Suppressor macrophage (primary cell): ENCODE measurements at regions not wholly inside any gene's neighbourhood (a gene's known extent, or its start where the extent isn't known, plus 50 kb on each side); places are given as distances from the start of the nearest gene placed in this dataset.
"Not testable (repeated sequence)": the region's sequence is repeated elsewhere in the genome, so short reads cannot be mapped to it uniquely, and the experiment has no call there.

ENCODE experiments used
- DNase-seq, 4 experiments: peaks; one replicate each; pipeline ENCODE4 v3.0.0-alpha.2; 2020 to 2022

DNA sequence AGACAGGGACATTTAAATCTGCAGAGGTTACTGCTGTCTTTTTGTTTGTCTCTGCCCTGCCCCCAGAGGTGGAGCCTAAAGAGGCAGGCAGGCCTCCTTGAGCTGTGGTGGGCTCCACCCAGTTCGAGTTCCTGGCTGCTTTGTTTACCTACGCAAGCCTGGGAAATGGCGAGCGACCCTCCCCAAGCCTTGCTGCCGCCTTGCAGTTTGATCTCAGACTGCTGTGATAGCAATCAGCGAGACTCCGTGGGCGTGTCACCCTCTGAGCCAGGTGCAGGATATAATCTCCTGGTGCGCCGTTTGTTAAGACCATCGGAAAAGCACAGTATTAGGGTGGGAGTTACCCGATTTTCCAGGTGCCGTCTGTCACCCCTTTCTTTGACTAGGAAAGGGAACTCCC is 93.3 kb downstream of the ANKRD30BL start:
- not testable (repeated sequence) for DNase-seq

DNA sequence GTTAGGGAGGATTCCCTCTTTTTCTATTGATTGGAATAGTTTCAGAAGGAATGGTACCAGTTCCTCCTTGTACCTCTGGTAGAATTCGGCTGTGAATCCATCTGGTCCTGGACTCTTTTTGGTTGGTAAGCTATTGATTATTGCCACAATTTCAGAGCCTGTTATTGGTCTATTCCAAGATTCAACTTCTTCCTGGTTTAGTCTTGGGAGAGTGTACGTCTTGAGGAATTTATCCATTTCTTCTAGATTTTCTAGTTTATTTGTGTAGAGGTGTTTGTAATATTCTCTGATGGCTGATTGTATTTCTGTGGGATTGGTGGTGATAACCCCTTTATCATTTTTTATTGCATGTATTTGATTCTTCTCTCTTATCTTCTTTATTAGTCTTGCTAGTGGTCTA is 96.4 kb downstream of the ANKRD30BL start:
- DNase-seq = peak in 2 of 4 experiments; percentile 0

DNA sequence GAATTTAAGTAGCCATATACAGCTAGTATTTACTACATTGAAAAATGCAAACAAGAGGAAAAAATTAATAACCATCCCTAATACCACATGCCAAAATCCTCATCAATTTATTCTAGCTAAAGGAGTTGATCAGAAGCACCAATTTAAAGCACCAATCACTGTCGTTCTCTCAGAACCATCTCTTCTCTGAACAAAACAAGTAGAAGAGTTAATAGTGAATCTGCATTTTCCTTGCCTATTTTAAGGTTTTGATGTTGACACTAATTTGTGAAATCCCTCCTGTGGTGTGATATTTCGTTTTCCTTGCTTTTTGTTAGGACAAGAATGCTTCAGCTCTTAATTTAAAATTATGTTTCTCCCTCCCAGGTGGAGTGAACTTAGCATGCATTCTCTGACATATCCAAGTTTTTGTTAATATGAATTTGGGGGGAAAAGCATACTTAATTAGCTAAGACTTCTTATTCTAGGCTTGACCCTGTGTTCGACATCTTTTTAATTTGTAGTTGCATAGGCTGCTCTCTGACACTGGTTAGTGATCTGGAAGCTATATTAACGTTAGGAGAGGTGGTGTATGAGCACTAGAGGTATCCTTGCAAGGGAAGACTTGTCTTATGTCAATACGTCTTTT is 122.0 kb downstream of the ANKRD30BL start:
- DNase-seq = not testable (repeated sequence)

DNA sequence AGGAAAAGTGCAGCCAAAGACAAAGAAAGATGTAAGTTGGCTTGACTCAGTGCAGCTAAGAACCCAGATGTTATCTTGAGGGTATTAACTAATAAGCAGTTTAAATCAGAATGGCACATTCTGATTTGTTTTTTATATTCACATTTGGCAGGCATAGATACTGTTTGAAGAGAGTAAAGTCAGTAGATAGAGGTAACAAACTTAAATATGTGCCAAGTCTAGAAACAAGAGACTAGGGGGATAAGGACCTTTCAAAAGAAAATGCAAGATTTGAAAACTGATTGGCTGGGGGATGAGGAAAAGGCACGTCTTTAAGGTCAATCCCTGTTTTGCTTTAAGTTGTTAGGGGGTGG is 122.9 kb downstream of the ANKRD30BL start:
- not testable (repeated sequence) for DNase-seq

DNA sequence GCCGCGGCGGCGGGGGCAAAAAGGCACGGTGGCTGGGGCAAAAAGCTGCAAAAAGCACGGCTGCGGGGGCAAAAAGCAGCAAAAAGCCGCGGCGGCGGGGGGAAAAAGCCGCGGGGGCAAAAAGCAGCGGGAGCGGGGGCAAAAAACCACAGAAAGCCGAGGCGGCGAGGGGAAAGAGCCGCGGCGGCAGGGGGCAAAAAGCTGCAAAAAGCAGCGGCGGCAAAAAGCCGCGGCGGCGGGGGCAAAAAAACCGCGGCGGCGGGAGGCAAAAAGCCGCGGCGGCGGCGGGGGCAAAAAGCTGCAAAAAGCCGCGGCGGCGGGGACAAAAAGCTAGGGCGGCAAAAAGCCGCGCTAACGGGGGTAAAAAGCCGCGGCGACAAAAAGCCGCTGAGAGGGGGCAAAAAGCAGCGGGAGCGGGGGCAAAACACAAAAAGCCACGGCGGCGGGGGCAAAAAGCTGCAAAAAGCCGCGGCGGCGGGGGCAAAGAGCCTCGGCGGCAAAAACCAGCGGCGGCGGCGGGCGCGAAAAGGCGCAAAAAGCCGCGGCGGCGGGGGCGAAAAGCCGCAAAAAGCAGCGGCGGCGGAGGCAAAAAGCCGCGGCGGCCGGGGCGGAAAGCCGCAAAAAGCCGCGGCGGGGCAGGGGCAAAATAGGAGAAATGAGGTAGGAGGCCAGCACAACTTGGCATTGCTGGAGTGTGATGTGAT is 123.4 kb downstream of the ANKRD30BL start:
- peak in 1 of 4 experiments; percentile 5 for DNase-seq

DNA sequence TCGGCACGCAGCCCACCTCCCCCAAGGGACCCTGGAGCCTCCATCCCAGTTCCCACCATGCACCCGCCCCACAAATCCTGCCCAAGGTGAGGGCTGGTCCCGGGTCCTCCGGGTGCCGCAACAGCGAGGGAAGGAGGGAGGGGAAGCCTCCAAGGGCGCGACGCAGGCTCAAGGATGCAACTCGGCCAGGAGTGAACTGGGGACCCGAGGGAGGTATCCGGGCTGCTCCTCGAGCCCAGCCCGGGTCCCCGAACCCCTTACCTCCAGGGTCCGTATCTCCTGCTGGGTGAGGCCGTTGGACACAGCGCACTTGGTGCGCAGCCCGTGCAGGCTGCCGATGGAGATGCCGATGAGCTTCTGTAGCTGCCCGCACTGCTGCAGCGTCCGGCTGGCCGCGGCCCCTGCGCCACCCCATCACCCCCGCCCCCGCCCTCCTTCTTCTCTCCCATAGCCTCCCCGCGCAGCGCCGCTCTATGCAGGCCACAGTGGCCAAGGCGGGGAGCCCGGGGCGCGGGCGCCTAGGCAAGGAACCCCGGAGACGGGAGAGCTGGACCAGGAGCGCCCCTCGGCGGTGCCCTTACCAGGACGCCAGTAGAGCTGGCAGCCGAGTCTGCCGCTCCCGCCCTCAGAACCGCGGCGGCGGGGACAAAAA is 124.1 kb downstream of the ANKRD30BL start:
- no peak for DNase-seq

DNA sequence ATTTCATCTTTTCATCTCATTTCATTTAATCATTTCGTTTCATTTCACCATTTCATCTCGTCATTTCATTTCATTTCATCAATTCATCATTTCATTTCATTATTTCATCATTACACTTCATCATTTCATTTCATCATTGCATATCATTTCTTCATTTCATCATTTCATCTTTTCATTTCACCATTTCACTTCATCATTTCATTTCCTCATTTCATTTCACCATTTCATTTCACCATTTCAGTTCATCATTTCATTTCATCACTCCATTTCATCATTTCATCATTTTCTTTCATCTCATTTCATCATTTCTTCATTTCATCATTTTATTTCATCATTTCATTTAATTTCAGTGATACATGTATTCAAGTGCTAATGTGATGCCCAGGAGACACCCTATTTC is 127.1 kb downstream of the ANKRD30BL start:
- no peak for DNase-seq

DNA sequence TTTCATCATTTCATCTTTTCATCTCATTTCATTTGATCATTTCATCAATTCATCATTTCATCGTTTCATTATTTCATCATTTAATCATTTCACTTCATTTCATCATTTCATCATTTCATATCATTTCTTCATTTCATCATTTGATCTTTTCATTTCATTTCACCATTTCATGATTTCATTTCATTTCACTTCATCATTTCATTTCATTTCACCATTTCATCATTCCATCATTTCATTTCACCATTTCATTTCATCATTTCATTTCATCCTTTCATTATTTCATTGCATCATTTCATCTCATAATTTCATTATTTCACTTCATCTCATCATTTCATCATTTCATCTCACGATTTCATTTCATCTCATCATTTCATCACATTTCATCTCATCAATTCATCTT is 127.8 kb downstream of the ANKRD30BL start:
- no peak for DNase-seq

DNA sequence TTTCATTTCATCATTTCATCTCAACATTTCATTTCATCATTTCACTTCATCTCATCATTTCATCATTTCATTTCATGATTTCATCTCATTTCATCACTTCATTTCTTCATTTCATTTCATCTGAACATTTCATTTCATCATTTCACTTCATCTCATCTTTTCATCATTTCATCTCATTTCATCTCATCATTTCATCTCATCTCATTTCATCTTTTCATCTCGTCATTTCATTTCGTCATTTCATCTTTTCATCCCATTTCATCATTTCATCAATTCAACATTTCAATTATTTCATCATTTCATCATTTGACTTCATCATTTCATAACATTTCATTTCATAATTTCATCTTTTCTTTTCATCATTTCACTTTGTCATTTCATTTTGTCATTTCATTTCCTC is 128.4 kb downstream of the ANKRD30BL start:
- no peak for DNase-seq

DNA sequence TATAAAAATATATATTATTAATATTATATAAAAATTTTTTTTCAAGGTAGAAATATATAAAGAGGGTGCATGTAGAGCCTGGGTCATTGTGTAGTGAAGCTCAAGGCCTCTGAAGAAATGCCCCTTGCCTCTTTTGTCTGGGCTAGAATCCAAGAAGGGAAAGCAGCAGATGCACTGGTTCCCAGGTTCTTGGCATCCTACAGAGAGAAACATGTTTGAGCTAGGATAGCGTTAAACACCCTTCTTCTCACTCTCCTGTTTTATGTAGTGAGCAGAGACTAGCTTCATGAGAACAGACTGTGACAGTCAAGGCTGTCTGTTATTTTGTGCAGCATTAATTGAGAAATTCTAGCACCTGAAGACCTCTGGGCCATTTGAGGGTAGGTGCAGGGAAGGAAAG is 149.7 kb downstream of the ANKRD30BL start:
- DNase-seq = not testable (repeated sequence)

DNA sequence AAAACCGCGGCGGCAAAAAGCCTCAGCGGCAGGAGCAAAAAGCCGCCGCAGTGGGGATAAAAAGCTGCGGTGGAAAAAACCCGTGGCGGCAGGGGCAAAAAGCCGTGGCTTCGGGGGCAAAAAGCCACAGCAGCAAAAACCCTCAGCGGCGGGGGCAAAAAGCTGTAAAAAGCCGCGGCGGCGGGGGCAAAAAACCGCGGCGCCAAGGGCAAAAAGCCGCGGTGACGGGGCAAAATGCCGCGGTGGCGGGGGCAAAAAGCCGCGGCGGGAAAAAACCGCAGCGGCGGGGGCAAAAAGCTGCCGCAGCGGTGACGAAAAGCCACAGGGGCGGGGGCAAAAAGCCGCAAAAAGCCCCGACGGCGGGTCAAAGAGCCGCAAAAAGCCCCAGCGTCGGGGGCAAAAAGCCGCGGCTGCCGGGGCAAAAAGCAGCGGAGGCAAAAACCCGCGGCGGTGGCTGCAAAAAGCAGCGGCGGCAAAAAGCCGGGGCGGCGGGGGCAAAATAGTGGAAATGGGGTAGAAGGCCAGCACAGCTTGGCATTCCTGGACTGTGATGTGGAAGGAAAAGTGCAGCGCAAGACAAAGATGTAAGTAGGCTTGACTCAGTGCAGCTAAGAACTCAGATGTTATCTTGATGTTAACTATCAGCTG is 151.8 kb downstream of the ANKRD30BL start:
- peak in 1 of 4 experiments; percentile 2 for DNase-seq

DNA sequence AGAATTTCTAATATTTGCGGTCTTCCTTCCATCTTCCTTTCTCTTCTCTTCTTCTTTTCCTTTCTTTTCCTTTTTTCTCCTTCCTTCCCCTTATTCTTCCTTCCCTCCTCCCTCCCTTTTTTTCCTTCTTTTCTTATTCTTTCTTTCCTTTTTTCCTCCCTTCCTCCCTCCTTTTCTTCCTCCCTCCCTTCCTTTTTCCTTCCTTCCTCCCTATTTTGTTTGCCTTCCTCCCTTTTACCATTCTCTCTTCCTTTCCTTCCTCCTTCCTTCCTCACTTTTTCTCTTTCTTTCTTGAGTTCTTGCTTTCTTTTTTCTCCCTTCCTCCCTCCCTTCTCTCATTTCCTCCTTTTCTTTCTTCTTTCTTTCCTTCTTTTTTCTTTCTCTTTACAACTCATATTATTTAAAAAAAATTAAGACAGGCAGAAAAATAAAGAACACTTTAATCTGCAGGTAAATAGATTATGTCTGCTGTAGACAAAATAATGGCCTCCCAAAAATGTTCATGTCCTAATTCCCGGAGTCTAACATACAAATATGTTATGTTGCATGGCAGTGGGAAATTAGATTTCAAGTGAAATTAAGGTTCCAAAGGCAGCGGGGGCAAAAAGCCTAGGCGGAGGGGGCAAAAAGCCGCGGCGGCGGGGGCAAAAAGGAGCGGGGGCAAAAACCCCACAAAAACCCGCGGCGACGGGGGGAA is 152.4 kb downstream of the ANKRD30BL start:
- no peak for DNase-seq

DNA sequence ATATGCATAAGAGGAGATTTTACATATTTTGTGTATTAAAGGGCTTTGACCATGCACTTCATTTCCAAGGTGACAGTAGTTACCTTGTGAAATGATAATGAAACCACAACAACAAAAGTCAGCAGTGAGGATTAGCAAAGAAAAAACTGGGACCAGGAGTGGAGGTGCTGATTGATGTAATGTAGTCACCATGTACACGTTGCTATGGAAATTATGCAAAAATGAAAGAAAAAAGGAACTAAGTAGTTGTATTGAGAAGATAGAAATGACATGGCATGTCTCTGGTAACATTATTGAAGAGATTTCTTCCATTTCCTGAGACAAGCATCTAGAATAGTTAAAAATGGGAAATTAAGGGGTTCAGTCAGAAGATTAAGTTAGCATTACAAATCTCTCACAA is 171.0 kb downstream of the ANKRD30BL start:
- DNase-seq = not testable (repeated sequence)

DNA sequence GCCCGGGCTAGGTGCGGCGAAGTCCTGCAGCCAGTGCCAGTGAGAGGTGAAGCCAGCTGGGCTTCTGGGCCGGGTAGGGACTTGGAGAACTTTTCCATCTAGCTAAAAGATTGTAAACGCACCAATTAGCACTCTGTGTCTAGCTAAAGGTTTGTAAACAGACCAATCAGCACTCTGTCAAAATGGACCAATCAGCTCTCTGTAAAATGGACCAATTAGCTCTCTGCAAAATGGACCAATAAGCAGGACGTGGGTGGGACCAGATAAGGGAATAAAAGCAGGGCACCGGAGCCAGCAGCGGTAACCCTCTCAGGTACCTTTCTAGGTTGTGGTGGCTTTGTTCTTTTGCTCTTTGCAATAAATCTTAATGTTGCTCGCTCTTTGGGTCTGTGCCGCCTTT is 195.1 kb downstream of the ANKRD30BL start:
- DNase-seq = not testable (repeated sequence)

DNA sequence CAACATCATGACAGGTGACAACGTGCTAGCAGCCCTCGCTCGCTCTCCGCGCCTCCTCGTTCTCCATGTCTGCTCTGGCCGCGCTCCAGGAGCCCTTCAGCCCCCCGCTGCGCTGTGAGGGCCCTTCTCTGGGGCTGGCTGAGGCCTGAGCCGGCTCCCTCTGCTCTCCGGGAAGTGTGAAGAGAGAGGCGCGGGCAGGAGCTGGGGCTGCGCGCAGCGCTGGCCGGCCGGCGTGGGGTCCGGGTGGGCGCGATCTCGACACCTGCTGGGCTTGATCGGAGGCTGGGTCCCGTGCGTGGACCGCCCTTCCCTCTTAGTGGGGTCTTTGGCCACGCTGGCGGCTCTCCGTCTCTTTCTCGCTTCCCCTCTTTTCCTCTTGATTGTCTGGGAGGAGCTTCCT is 195.5 kb downstream of the ANKRD30BL start:
- DNase-seq = no peak

DNA sequence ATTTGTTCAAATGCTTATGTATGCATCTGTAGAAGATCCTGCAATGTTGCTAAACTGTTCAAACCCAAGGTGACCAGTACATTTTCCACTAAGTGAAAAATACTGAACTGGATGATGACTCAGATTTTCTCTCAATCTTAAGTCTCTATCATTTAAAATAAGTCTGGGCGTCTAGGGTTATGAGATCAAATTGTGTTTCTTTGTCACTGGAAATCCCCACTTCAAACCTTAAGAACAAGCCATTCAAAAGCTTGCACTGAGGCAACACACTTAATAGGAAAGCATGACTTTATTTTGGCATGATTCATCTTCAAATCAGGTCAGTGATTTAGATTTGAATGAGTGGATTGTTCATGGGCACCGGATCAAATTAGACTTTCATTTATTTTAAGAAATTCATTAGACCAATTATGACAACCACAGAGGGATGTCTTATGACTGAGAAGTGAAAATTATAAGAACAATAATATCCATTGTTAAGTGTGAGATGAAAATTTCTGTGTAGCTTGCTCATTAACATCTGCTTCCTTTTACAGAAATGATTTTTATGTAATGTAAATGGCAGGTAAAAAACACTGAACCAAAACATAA is 203.6 kb downstream of the ANKRD30BL start:
- not testable (repeated sequence) for DNase-seq

DNA sequence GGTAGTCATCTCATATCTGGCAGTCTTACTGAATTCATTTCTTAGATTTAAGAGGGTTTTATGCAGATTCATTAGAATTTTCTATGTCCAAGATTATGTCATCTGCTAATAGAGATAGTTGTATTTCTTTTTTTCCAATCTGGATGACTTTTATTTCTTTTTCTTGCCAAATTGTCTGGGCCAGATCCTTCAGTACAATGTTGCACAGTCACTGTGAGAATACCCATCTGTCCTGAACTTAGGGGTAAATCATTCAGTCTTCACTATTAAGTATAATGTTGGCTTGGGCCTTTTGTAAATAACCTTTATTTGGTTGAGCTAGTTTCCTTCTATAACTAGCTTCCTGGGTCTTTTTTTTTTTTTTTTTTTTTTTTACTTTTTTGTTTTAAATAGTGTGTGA is 213.1 kb downstream of the ANKRD30BL start:
- DNase-seq = not testable (repeated sequence)

DNA sequence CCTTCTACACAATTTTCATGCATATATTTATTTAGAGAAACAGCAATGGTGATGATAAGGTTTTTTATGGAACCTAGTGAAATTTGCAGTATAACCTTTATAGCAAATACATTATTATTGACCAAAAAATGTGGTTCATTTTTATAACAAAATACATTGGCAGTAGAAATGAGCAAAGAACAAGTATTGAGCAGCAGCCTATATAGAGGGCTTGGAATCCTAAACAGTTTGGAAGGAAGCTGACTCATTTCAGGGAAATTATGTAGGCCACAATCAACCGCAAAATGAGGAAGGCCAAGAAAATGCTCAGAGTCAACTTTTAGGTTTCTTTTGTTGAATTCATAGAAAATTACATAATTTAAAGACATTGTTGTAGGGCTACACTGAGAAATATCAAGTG is 238.5 kb downstream of the ANKRD30BL start:
- DNase-seq = peak in 2 of 4 experiments; percentile 2 to 11

DNA sequence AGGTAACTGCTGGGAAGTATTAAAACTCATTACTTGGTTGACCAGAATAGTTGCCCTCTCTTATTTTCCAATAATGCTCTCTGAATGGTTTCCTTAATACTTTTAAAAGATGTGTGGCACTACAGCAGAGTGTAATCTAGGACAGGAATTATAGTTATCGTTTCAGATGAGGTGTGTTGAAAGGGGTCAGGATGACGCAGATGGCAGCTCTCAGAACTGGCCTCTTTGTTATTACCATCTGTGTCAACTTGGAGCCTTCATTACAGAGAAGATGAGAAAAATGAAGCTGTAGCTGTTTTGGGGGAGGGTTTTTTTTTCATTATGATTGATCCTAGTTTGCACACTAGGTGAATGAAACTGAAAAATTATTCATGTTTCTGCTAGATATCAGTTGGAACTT is 238.9 kb downstream of the ANKRD30BL start:
- not testable (repeated sequence) for DNase-seq
